Right hindlimb (tissue), 1 donor: ENCODE measurements at regions not wholly inside any gene's neighbourhood (a gene's known extent, or its start where the extent isn't known, plus 50 kb on each side); places are given as distances from the start of the nearest gene placed in this dataset.

Experiments used
- DNase-seq: peaks from one replicate; pipeline ENCODE4 v3.0.0-alpha.2; 2018

GRCh38 chr2:191565120-191565519 lies 112.8 kb upstream of the NABP1 start:
- DNase-seq: no peak

GRCh38 chr2:191565647-191566198 lies 112.2 kb upstream of the NABP1 start:
- DNase-seq: no peak

GRCh38 chr2:191566344-191566743 lies 111.6 kb upstream of the NABP1 start:
- DNase-seq: peak; percentile 37

GRCh38 chr2:191567206-191567605 lies 110.7 kb upstream of the NABP1 start:
- no peak for DNase-seq

- no peak for DNase-seq
Measured at GRCh38 chr2:191569025-191569424, 108.9 kb upstream of the NABP1 start.

- no peak for DNase-seq
Measured at GRCh38 chr2:191571163-191571769, 106.7 kb upstream of the NABP1 start.

- no peak for DNase-seq
Measured at GRCh38 chr2:191572319-191572718, 105.6 kb upstream of the NABP1 start.

- DNase-seq: no peak
Measured at GRCh38 chr2:191573216-191573615, 104.7 kb upstream of the NABP1 start.

- DNase-seq: no peak
Measured at GRCh38 chr2:191574232-191574631, 103.7 kb upstream of the NABP1 start.

GRCh38 chr2:191577605-191578004 lies 100.3 kb upstream of the NABP1 start:
- DNase-seq: no peak

GRCh38 chr2:191578031-191578430 lies 99.9 kb upstream of the NABP1 start:
- DNase-seq: no peak

GRCh38 chr2:191580581-191580980 lies 97.4 kb upstream of the NABP1 start:
- DNase-seq: no peak

- DNase-seq: no peak
Measured at GRCh38 chr2:191581003-191581402, 96.9 kb upstream of the NABP1 start.

GRCh38 chr2:191582355-191582754 lies 95.6 kb upstream of the NABP1 start:
- DNase-seq: no peak

GRCh38 chr2:191591025-191591424 lies 86.9 kb upstream of the NABP1 start:
- no peak for DNase-seq

GRCh38 chr2:191593622-191594385 lies 84.1 kb upstream of the NABP1 start:
- no peak for DNase-seq

- no peak for DNase-seq
Measured at GRCh38 chr2:191597186-191597751, 80.7 kb upstream of the NABP1 start.

GRCh38 chr2:191598296-191598695 lies 79.6 kb upstream of the NABP1 start:
- DNase-seq: no peak

GRCh38 chr2:191601060-191601459 lies 76.9 kb upstream of the NABP1 start:
- no peak for DNase-seq

- no peak for DNase-seq
Measured at GRCh38 chr2:191604154-191604553, 73.8 kb upstream of the NABP1 start.

- no peak for DNase-seq
Measured at GRCh38 chr2:191607096-191607495, 70.8 kb upstream of the NABP1 start.

GRCh38 chr2:191610756-191611155 lies 67.2 kb upstream of the NABP1 start:
- no peak for DNase-seq

GRCh38 chr2:191611614-191612013 lies 66.3 kb upstream of the NABP1 start:
- DNase-seq: peak; percentile 22

- no peak for DNase-seq
Measured at GRCh38 chr2:191612496-191612895, 65.4 kb upstream of the NABP1 start.
